ENCODE measurements at regions not wholly inside any gene's neighbourhood (a gene's known extent, or its start where the extent isn't known, plus 50 kb on each side); places are given as distances from the start of the nearest gene placed in this dataset.

DNA sequence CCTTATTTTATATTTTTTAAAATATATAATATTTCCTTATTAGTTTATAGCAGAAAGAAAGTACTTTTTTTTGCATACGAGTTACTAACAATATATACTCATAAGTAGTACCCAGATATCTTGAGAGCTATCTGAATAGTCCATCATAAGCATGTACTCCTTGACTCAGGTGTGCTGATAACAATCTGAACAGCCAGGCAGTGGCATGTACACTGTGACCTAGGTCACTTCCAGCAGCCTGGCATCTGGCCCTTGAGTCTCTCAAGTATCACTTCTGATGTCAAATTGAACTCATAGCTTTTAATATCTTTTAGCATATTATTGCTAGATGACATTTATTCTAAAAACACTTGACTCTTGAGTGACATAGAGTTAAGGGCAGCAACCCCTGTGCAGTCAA is 1576.7 kb downstream of the SLITRK1 start:
- no peak for TF ChIP-seq CTCF (IDR thresholded peaks at IDR 0.05; ENCODE audit: insufficient read depth, low read length, poor library complexity, severe bottlenecking)
- DNase-seq (ENCODE audit: low read depth): no peak
- no peaks in the 10 kb centered on the region for H3K27me3 ChIP-seq (ENCODE audit: control insufficient read depth, insufficient read depth, low read length)
- H3K4me3 ChIP-seq (ENCODE audit: low read depth, low read length): no peak overlapping the region
- no peaks in the 10 kb centered on the region for H3K36me3 ChIP-seq (ENCODE audit: control insufficient read depth, insufficient read depth, low read length)

DNA sequence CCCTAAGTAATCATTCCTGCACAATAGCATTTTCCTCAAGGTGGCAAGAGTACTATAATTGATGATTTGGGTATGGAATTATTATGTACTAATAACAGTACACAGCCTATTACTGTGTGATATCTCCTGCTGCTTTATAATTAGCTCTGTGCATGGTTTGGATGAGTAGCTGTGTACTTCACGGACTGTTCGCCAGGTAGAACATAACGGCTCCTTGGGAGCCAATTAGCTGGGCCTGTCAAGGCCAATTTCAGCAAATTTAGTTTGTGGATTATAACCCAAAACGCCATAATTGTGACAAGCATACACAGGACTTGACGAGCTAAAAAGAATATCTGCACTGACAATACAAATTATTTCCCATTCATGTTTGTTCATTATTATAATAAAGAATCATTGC is 1584.2 kb downstream of the SLITRK1 start:
- no peak for TF ChIP-seq CTCF (IDR thresholded peaks at IDR 0.05; ENCODE audit: insufficient read depth, low read length, poor library complexity, severe bottlenecking)

GRCh38 chr13:82294226-82294625 is 1588.0 kb downstream of the SLITRK1 start:
- no peak for TF ChIP-seq CTCF (IDR thresholded peaks at IDR 0.05; ENCODE audit: insufficient read depth, low read length, poor library complexity, severe bottlenecking)
- no peaks in the 10 kb centered on the region for H3K27me3 ChIP-seq (ENCODE audit: control insufficient read depth, insufficient read depth, low read length)
- H3K4me3 ChIP-seq (ENCODE audit: low read depth, low read length): no peak overlapping the region
- no peak for DNase-seq (ENCODE audit: low read depth)
- no peaks in the 10 kb centered on the region for H3K36me3 ChIP-seq (ENCODE audit: control insufficient read depth, insufficient read depth, low read length)

More for the DNA sequence above, 1584.2 kb downstream of the SLITRK1 start:
- DNase-seq (ENCODE audit: low read depth): no peak
- no peak overlapping the region for H3K4me3 ChIP-seq (ENCODE audit: low read depth, low read length)
- H3K27me3 ChIP-seq (ENCODE audit: control insufficient read depth, insufficient read depth, low read length): no peaks in the 10 kb centered on the region
- H3K36me3 ChIP-seq (ENCODE audit: control insufficient read depth, insufficient read depth, low read length): no peaks in the 10 kb centered on the region

- Histone ChIP-seq H3K4me3 (ENCODE audit: low read depth, low read length) (no peak overlapping the region), H3K36me3 (ENCODE audit: control insufficient read depth, insufficient read depth, low read length) (no peaks in the 10 kb centered on the region), H3K27me3 (ENCODE audit: control insufficient read depth, insufficient read depth, low read length) (no peaks in the 10 kb centered on the region)
- no peak for TF ChIP-seq CTCF (IDR thresholded peaks at IDR 0.05; ENCODE audit: insufficient read depth, low read length, poor library complexity, severe bottlenecking)
- no peak for DNase-seq (ENCODE audit: low read depth)
Measured at GRCh38 chr13:82292334-82292733, 1589.9 kb downstream of the SLITRK1 start.

GRCh38 chr13:82291852-82292251 is 1590.4 kb downstream of the SLITRK1 start:
- DNase-seq (ENCODE audit: low read depth): no peak
- Histone ChIP-seq H3K36me3 (ENCODE audit: control insufficient read depth, insufficient read depth, low read length) (no peaks in the 10 kb centered on the region), H3K27me3 (ENCODE audit: control insufficient read depth, insufficient read depth, low read length) (no peaks in the 10 kb centered on the region), H3K4me3 (ENCODE audit: low read depth, low read length) (no peak overlapping the region)
- TF ChIP-seq CTCF (IDR thresholded peaks at IDR 0.05; ENCODE audit: insufficient read depth, low read length, poor library complexity, severe bottlenecking): no peak

- no peak for DNase-seq (ENCODE audit: low read depth)
- Histone ChIP-seq H3K27me3 (ENCODE audit: control insufficient read depth, insufficient read depth, low read length) (no peaks in the 10 kb centered on the region), H3K36me3 (ENCODE audit: control insufficient read depth, insufficient read depth, low read length) (no peaks in the 10 kb centered on the region), H3K4me3 (ENCODE audit: low read depth, low read length) (no peak overlapping the region)
- no peak for TF ChIP-seq CTCF (IDR thresholded peaks at IDR 0.05; ENCODE audit: insufficient read depth, low read length, poor library complexity, severe bottlenecking)
Measured at GRCh38 chr13:82275644-82276043, 1606.6 kb downstream of the SLITRK1 start.
